ENCODE measurements at regions not wholly inside any gene's neighbourhood (a gene's known extent, or its start where the extent isn't known, plus 50 kb on each side); places are given as distances from the start of the nearest gene placed in this dataset.

GRCh38 chr13:74825938-74826246 lies 656.1 kb downstream of the TBC1D4 start:
- H3K9me3 ChIP-seq = no peaks in the 10 kb centered on the region
- no peak overlapping the region for H3K27ac ChIP-seq
- H3K36me3 ChIP-seq = no peaks in the 10 kb centered on the region
- no peak for ATAC-seq
- no peaks in the 10 kb centered on the region for H3K27me3 ChIP-seq
- TF ChIP-seq POLR2A (IDR thresholded peaks at IDR 0.05) = no peak
- no peak for TF ChIP-seq CTCF (IDR thresholded peaks at IDR 0.05)
- TF ChIP-seq POLR2AphosphoS5 (IDR thresholded peaks at IDR 0.05) = no peak
- no peak for TF ChIP-seq EP300 (IDR thresholded peaks at IDR 0.05)
- no peaks in the 10 kb centered on the region for H3K4me1 ChIP-seq
- H3K4me3 ChIP-seq = no peak overlapping the region

- ATAC-seq = peak; percentile 22
- TF ChIP-seq EP300 (IDR thresholded peaks at IDR 0.05) (no peak), POLR2AphosphoS5 (IDR thresholded peaks at IDR 0.05) (no peak), CTCF (IDR thresholded peaks at IDR 0.05) (no peak), POLR2A (IDR thresholded peaks at IDR 0.05) (no peak)
- no peak overlapping the region for H3K27ac ChIP-seq
- H3K36me3 ChIP-seq = no peaks in the 10 kb centered on the region
- 82 to 88% methylated on average over 2 of the region's 2 CpGs for WGBS, 2 donors (ENCODE audit: low coverage in 1 of 2)
- H3K4me3 ChIP-seq = no peak overlapping the region
- H3K27me3 ChIP-seq = no peaks in the 10 kb centered on the region
- no peaks in the 10 kb centered on the region for H3K4me1 ChIP-seq
- H3K9me3 ChIP-seq = no peaks in the 10 kb centered on the region
Measured at GRCh38 chr13:74825152-74825937, 656.6 kb downstream of the TBC1D4 start.

- H3K27ac ChIP-seq = no peak overlapping the region
- H3K36me3 ChIP-seq = no peaks in the 10 kb centered on the region
- TF ChIP-seq EP300 (IDR thresholded peaks at IDR 0.05) (no peak), CTCF (IDR thresholded peaks at IDR 0.05) (no peak), POLR2A (IDR thresholded peaks at IDR 0.05) (no peak), POLR2AphosphoS5 (IDR thresholded peaks at IDR 0.05) (no peak)
- H3K4me3 ChIP-seq = no peak overlapping the region
- H3K27me3 ChIP-seq = no peaks in the 10 kb centered on the region
- no peaks in the 10 kb centered on the region for H3K4me1 ChIP-seq
- no peak for ATAC-seq
- H3K9me3 ChIP-seq = no peaks in the 10 kb centered on the region
- 74 to 88% methylated on average over 1 to 3 of the region's 3 CpGs for WGBS, 2 donors (ENCODE audit: low coverage in 1 of 2)
Measured at GRCh38 chr13:74820809-74821208, 661.2 kb downstream of the TBC1D4 start.

GRCh38 chr13:74819549-74819948 lies 662.4 kb downstream of the TBC1D4 start:
- no peaks in the 10 kb centered on the region for H3K36me3 ChIP-seq
- no peak for TF ChIP-seq CTCF (IDR thresholded peaks at IDR 0.05)
- TF ChIP-seq POLR2A (IDR thresholded peaks at IDR 0.05) = no peak
- TF ChIP-seq POLR2AphosphoS5 (IDR thresholded peaks at IDR 0.05) = no peak
- TF ChIP-seq EP300 (IDR thresholded peaks at IDR 0.05) = no peak
- H3K27me3 ChIP-seq = no peaks in the 10 kb centered on the region
- no peaks in the 10 kb centered on the region for H3K4me1 ChIP-seq
- no peak overlapping the region for H3K27ac ChIP-seq
- ATAC-seq = no peak
- H3K9me3 ChIP-seq = no peaks in the 10 kb centered on the region
- no peak overlapping the region for H3K4me3 ChIP-seq
- 96 to 100% methylated on average over 2 of the region's 2 CpGs for WGBS, 2 donors (ENCODE audit: low coverage in 1 of 2)

GRCh38 chr13:74816737-74817136 lies 665.2 kb downstream of the TBC1D4 start:
- no peak for ATAC-seq
- Histone ChIP-seq H3K27ac (no peak overlapping the region), H3K4me3 (no peak overlapping the region), H3K36me3 (no peaks in the 10 kb centered on the region), H3K4me1 (no peaks in the 10 kb centered on the region), H3K27me3 (no peaks in the 10 kb centered on the region), H3K9me3 (peaks cover 0 to 9% (median 0%) of the 10 kb centered on the region in 3 donors)
- TF ChIP-seq CTCF (IDR thresholded peaks at IDR 0.05) = no peak
- TF ChIP-seq POLR2AphosphoS5 (IDR thresholded peaks at IDR 0.05) = no peak
- TF ChIP-seq POLR2A (IDR thresholded peaks at IDR 0.05) = no peak
- TF ChIP-seq EP300 (IDR thresholded peaks at IDR 0.05) = no peak
- WGBS, 2 donors (ENCODE audit: low coverage in 1 of 2) = 33 to 35% methylated on average over 1 of the region's 1 CpG

Data from gastroesophageal sphincter (tissue), 4 donors.